ENCODE measurements at regions not wholly inside any gene's neighbourhood (a gene's known extent, or its start where the extent isn't known, plus 50 kb on each side); places are given as distances from the start of the nearest gene placed in this dataset.

DNA sequence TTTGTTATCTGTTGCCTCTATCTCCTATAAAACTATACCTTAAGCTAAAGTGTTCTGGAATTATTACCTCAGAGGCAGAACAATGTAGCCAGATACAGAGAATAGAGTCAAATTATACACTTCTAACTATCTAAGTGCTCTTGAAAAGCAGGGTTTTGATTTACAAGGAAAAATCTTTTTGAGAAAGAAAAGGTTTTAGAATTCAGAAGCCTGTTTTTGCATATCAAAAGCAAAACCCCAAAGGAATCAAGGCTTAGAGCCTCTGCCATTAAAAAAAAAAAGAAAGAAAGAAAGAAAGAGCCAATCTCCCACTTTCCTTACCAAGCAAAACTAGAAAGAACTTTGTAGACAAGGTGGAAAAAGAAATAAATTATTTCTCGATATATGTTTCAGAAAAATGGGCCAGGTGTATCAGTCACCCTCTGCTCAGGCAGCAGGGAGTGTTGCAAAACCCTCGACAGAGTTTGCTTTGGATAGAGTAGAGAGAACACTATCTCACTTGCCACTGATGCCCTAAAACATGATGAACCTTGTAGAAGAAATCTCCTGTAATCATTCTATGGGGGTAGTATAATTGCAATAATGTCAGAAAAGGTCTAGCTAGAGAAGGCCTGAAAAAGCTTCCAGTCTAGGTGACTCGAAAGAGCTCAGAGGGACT is 318.3 kb downstream of the PCDH10 start:
- no peaks in the 10 kb centered on the region for H3K27me3 ChIP-seq
- H3K9me3 ChIP-seq, result no peaks in the 10 kb centered on the region
- no peaks in the 10 kb centered on the region for H3K36me3 ChIP-seq
- no peaks in the 10 kb centered on the region for H3K4me1 ChIP-seq
- H3K4me3 ChIP-seq, result no peak overlapping the region
- TF ChIP-seq EP300 (IDR thresholded peaks at IDR 0.05) (no peak), POLR2AphosphoS5 (IDR thresholded peaks at IDR 0.05) (no peak), POLR2A (IDR thresholded peaks at IDR 0.05) (no peak)
- TF ChIP-seq, protein P1, sequence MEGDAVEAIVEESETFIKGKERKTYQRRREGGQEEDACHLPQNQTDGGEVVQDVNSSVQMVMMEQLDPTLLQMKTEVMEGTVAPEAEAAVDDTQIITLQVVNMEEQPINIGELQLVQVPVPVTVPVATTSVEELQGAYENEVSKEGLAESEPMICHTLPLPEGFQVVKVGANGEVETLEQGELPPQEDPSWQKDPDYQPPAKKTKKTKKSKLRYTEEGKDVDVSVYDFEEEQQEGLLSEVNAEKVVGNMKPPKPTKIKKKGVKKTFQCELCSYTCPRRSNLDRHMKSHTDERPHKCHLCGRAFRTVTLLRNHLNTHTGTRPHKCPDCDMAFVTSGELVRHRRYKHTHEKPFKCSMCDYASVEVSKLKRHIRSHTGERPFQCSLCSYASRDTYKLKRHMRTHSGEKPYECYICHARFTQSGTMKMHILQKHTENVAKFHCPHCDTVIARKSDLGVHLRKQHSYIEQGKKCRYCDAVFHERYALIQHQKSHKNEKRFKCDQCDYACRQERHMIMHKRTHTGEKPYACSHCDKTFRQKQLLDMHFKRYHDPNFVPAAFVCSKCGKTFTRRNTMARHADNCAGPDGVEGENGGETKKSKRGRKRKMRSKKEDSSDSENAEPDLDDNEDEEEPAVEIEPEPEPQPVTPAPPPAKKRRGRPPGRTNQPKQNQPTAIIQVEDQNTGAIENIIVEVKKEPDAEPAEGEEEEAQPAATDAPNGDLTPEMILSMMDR (IDR thresholded peaks at IDR 0.05), result no peak
- no peak for ATAC-seq (ENCODE audit: low FRiP score in 2 of 2)
- no peak for DNase-seq
- WGBS, 2 donors, result 75 to 85% methylated on average over 3 of the region's 3 CpGs
- H3K27ac ChIP-seq, result no peak overlapping the region

DNA sequence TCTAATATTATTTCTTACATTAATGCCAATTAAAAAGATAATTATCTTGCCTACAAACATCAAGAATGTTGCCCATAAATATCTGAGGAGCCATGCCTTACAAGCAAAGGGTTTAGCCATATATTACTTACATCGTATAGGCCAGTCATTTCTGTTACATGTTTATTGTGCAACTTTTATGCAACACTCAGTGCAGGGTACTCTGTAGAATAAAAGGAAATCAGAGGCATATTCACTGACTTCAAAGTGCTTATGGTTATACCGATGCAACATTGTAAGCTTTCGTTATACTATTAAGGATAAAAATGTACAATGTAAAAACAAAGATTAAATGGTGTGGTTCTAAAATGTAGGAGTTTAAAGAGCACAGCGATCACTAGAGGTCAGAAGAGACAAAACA is 315.9 kb downstream of the PCDH10 start:
- no peaks in the 10 kb centered on the region for H3K36me3 ChIP-seq
- DNase-seq, result no peak
- H3K9me3 ChIP-seq, result no peaks in the 10 kb centered on the region
- H3K27ac ChIP-seq, result no peak overlapping the region
- ATAC-seq (ENCODE audit: low FRiP score in 2 of 2), result no peak
- H3K4me1 ChIP-seq, result no peaks in the 10 kb centered on the region
- H3K27me3 ChIP-seq, result no peaks in the 10 kb centered on the region
- TF ChIP-seq POLR2A (IDR thresholded peaks at IDR 0.05), result no peak
- TF ChIP-seq, protein P1 (IDR thresholded peaks at IDR 0.05), result no peak
- no peak for TF ChIP-seq POLR2AphosphoS5 (IDR thresholded peaks at IDR 0.05)
- no peak for TF ChIP-seq EP300 (IDR thresholded peaks at IDR 0.05)
- 68 to 70% methylated on average over 4 of the region's 4 CpGs for WGBS, 2 donors
- no peak overlapping the region for H3K4me3 ChIP-seq

DNA sequence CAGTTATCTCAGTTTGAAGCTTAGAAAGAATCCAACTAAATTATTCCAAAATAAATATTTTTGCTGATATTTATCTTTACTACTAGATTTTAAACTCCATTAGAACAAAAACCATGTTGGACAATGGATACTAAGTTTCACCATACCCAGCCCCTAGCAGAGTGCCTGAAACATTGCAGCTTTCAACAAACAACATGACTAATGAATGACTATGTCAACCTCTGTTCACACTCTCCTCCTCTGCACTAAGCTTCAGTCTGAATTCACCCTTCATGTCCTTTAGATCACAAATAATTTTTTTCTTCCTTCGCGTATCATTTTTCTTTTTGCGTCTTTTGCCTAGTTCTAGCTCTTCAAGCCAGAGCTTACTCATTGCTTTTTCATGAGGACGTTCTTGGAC is 315.2 kb downstream of the PCDH10 start:
- DNase-seq (no peak), ATAC-seq (ENCODE audit: low FRiP score in 2 of 2) (no peak)
- H3K4me3 ChIP-seq, result no peak overlapping the region
- 86 to 90% methylated on average over 4 of the region's 4 CpGs for WGBS, 2 donors
- TF ChIP-seq EP300 (IDR thresholded peaks at IDR 0.05) (no peak), POLR2A (IDR thresholded peaks at IDR 0.05) (no peak), POLR2AphosphoS5 (IDR thresholded peaks at IDR 0.05) (no peak)
- TF ChIP-seq, protein P1 (IDR thresholded peaks at IDR 0.05), result no peak
- no peaks in the 10 kb centered on the region for H3K36me3 ChIP-seq
- H3K9me3 ChIP-seq, result no peaks in the 10 kb centered on the region
- no peaks in the 10 kb centered on the region for H3K4me1 ChIP-seq
- no peaks in the 10 kb centered on the region for H3K27me3 ChIP-seq
- no peak overlapping the region for H3K27ac ChIP-seq

DNA sequence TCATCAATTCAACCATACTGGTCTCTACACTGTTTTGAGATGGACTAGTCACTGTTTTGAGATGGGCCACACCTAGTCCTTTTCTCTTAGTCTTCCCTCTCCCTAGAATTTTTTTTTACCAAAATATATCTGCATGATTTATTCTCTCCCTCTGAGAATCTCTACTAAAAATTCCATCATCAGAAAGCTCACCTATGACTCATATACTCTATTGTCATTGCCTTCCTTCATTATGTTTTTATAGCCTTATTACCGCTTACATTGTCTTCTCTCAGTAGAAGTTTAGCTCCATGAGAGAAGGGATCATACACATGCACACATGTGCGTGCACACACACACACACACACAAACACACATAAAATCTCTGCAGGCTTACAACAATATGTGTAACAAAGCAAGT is 303.6 kb downstream of the PCDH10 start:
- H3K36me3 ChIP-seq, result no peaks in the 10 kb centered on the region
- WGBS, 2 donors, result 93 to 95% methylated on average over 2 of the region's 2 CpGs

More for the DNA sequence above, 303.6 kb downstream of the PCDH10 start:
- Histone ChIP-seq H3K9me3 (no peaks in the 10 kb centered on the region), H3K4me3 (no peak overlapping the region), H3K27me3 (no peaks in the 10 kb centered on the region), H3K4me1 (no peaks in the 10 kb centered on the region), H3K27ac (no peak overlapping the region)
- TF ChIP-seq, protein P1 (IDR thresholded peaks at IDR 0.05), result no peak
- no peak for TF ChIP-seq EP300 (IDR thresholded peaks at IDR 0.05)
- TF ChIP-seq POLR2A (IDR thresholded peaks at IDR 0.05), result no peak
- no peak for TF ChIP-seq POLR2AphosphoS5 (IDR thresholded peaks at IDR 0.05)
- ATAC-seq (ENCODE audit: low FRiP score in 2 of 2) (no peak), DNase-seq (no peak)

All from upper lobe of left lung (tissue), 6 donors.